ENCODE measurements at regions not wholly inside any gene's neighbourhood (a gene's known extent, or its start where the extent isn't known, plus 50 kb on each side); places are given as distances from the start of the nearest gene placed in this dataset.

DNA sequence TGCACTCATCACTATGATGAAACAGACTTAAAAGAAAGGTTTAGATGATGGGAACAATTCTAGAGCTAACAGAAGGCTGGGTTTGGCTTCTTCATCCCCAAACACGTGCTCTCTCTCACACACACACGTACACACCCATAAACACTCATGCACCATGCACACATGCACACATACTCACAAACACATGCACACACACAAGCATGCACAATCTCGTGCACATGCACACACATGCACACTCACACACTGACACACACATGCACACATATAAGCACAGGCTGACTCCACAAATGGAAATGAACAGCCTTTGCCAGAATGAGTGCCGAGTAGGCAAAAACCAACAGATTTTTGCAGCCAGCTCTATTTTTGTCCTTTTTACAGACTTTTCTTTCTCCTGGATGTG lies 1571.6 kb downstream of the AACS start:
- Histone ChIP-seq H3K4me3 (ENCODE audit: low read depth, low read length) (no peak overlapping the region), H3K36me3 (replicated peaks) (no peaks in the 10 kb centered on the region), H3K27ac (no peak overlapping the region), H3K27me3 (replicated peaks) (no peaks in the 10 kb centered on the region)
- TF ChIP-seq, protein P1, sequence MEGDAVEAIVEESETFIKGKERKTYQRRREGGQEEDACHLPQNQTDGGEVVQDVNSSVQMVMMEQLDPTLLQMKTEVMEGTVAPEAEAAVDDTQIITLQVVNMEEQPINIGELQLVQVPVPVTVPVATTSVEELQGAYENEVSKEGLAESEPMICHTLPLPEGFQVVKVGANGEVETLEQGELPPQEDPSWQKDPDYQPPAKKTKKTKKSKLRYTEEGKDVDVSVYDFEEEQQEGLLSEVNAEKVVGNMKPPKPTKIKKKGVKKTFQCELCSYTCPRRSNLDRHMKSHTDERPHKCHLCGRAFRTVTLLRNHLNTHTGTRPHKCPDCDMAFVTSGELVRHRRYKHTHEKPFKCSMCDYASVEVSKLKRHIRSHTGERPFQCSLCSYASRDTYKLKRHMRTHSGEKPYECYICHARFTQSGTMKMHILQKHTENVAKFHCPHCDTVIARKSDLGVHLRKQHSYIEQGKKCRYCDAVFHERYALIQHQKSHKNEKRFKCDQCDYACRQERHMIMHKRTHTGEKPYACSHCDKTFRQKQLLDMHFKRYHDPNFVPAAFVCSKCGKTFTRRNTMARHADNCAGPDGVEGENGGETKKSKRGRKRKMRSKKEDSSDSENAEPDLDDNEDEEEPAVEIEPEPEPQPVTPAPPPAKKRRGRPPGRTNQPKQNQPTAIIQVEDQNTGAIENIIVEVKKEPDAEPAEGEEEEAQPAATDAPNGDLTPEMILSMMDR (IDR thresholded peaks at IDR 0.05; ENCODE audit: low read depth, low read length, missing control alignments) = no peak
- no peak for DNase-seq
- in situ Hi-C loops (cut with HindIII; ENCODE audit: low pct_ligation_motif_present, low sequenced_read_pairs) = no loop called here

DNA sequence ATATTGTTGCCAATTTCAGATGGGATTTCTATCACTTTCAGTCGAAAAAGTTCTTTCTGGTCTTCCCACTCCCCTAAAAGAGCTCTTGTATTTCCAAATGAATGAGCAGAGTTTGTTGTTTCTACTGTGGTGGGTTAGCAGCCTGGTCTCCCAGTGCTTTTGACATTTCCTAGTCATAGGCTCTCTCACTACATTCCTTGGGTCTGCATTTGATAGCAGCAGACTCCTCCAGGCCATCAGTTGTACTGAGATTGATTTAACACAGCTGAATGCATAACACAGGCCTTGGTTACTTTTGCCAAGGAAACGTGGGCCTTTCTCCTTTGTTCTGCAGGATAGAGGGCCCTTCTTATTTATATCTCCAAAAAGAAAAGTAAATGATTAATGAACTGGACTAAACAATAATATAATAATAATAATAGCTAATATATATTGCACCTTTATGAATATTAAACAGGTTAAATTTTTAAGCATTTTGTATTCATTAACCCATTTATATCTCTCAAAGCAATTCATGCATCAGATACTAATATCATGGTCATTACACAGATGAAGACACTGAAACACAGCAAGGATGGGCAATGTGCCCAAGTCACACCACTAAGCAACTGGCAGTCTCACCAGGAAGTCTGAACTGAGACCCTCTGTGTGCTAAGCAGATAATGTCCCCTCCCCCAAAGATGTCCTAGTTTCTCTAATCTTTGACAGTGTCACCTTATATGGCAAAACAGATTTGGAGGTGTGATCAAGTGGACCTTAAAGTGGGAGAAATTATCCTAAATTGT lies 1579.2 kb downstream of the AACS start:
- H3K27ac ChIP-seq = no peak overlapping the region
- no peaks in the 10 kb centered on the region for H3K27me3 ChIP-seq (replicated peaks)
- H3K36me3 ChIP-seq (replicated peaks) = no peaks in the 10 kb centered on the region
- no peak overlapping the region for H3K4me3 ChIP-seq (ENCODE audit: low read depth, low read length)
- no peak for DNase-seq
- in situ Hi-C loops (cut with HindIII; ENCODE audit: low pct_ligation_motif_present, low sequenced_read_pairs) = no loop called here
- TF ChIP-seq, protein P1 (IDR thresholded peaks at IDR 0.05; ENCODE audit: low read depth, low read length, missing control alignments) = no peak

DNA sequence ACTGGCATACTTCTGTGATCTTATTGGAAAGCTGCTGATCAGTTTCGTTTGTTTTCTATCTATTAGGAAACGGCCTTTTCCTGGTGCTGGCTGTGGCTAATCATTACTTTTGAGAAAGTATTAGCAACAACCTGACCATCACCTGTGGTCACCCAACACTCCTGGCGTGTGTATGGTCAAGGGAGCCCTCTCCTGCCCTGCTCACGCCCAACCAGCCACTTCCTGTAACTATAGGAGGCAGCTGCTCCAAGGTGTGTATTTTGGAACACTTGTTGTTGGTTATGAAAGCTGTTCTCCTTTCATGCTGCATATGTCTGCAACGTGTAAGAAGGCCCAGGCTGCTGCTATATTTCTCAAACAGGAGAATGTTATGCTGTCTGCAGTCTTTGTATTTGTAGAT lies 1582.8 kb downstream of the AACS start:
- no peak overlapping the region for H3K27ac ChIP-seq
- H3K4me3 ChIP-seq (ENCODE audit: low read depth, low read length) = no peak overlapping the region
- DNase-seq = no peak
- in situ Hi-C loops (cut with HindIII; ENCODE audit: low pct_ligation_motif_present, low sequenced_read_pairs) = no loop called here
- no peaks in the 10 kb centered on the region for H3K27me3 ChIP-seq (replicated peaks)
- no peaks in the 10 kb centered on the region for H3K36me3 ChIP-seq (replicated peaks)
- TF ChIP-seq, protein P1 (IDR thresholded peaks at IDR 0.05; ENCODE audit: low read depth, low read length, missing control alignments) = no peak

DNA sequence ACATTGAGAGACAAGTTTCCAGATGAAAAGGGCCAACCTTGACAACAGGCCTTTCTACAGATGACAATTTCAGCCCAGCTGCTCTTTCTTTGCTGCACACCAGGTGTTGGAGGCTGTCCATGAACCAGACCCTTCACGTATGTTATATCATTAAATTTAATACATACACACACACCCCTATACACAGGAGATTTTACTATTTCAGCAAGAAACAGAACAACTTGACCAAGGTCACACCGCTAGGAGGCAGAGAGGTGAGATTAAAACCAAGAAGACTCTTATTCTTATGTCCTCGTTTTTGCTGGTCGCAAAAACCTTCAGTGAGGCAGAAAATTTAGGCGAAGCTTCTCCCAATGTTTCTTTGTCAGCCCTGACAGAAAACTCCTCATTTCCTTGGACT lies 1585.9 kb downstream of the AACS start:
- no peak for DNase-seq
- no peaks in the 10 kb centered on the region for H3K36me3 ChIP-seq (replicated peaks)
- TF ChIP-seq, protein P1 (IDR thresholded peaks at IDR 0.05; ENCODE audit: low read depth, low read length, missing control alignments) = no peak
- no peak overlapping the region for H3K27ac ChIP-seq
- H3K4me3 ChIP-seq (ENCODE audit: low read depth, low read length) = no peak overlapping the region
- in situ Hi-C loops (cut with HindIII; ENCODE audit: low pct_ligation_motif_present, low sequenced_read_pairs) = no loop called here
- H3K27me3 ChIP-seq (replicated peaks) = no peaks in the 10 kb centered on the region

DNA sequence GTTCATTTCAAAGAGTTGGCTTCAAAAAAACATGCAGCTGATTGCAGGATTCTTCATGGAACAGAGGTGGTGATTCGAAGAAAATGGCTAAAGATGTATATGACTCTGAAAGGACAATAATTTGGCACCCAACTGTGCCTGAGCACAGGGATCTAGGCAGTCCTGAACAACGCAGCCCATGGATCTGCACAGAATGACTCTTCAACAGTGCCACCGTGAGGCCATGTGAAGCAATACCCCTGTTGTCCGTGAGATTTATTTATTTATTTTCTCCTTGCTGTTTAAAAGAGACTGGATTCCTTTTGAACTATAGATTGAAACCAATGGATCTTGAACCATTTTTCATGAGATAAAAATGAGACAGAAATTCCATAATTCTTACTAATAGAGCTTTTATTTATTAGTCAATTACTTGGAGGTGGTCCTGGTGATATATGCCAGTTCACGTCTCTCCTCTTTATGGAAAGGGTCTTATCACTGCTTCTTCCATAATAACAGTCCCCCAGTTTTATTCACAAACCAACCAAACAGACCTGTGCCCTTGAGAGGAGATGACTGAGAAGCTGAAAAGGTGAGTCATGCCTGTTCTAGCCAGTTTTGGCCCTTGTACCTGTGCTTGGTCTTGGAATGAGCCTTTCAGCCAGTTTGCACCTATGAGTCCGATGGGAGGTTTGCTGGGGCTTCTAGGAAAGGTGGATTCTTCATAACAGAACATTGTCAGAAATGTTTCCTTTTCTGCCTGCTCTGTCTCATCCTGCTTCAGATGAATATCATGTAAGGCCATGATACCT lies 1598.3 kb downstream of the AACS start:
- in situ Hi-C loops (cut with HindIII; ENCODE audit: low pct_ligation_motif_present, low sequenced_read_pairs) = no loop called here
- Histone ChIP-seq H3K4me3 (ENCODE audit: low read depth, low read length) (no peak overlapping the region), H3K27ac (no peak overlapping the region), H3K36me3 (replicated peaks) (no peaks in the 10 kb centered on the region), H3K27me3 (replicated peaks) (no peaks in the 10 kb centered on the region)
- TF ChIP-seq, protein P1 (IDR thresholded peaks at IDR 0.05; ENCODE audit: low read depth, low read length, missing control alignments) = peak; percentile 36
- DNase-seq = peak; percentile 2
